ENCODE measurements at regions not wholly inside any gene's neighbourhood (a gene's known extent, or its start where the extent isn't known, plus 50 kb on each side); places are given as distances from the start of the nearest gene placed in this dataset.
A peak's percentile ranks its signal among the peaks of the same experiment; 100 is the strongest.

- no peak overlapping the region for H3K4me3 ChIP-seq (ENCODE audit: low read depth, low read length)
- FAIRE-seq (no peak), DNase-seq (ENCODE audit: low read depth) (peak; percentile 29)
- no peaks in the 10 kb centered on the region for H3K27me3 ChIP-seq (ENCODE audit: control insufficient read depth, insufficient read depth, low read length)
- no peak for TF ChIP-seq CTCF (IDR thresholded peaks at IDR 0.05; ENCODE audit: insufficient read depth, low read length, severe bottlenecking)
- H3K36me3 ChIP-seq (ENCODE audit: control insufficient read depth, insufficient read depth, low read length): no peaks in the 10 kb centered on the region
Observed at GRCh38 chr1:102098536-102098935, 101.8 kb upstream of the OLFM3 start.

- no peak for TF ChIP-seq CTCF (IDR thresholded peaks at IDR 0.05; ENCODE audit: insufficient read depth, low read length, severe bottlenecking)
- H3K27me3 ChIP-seq (ENCODE audit: control insufficient read depth, insufficient read depth, low read length): no peaks in the 10 kb centered on the region
- no peak for FAIRE-seq
Observed at GRCh38 chr1:102098081-102098480, 101.4 kb upstream of the OLFM3 start.

GRCh38 chr1:102097451-102097850 is 100.7 kb upstream of the OLFM3 start:
- TF ChIP-seq CTCF (IDR thresholded peaks at IDR 0.05; ENCODE audit: insufficient read depth, low read length, severe bottlenecking): no peak
- Histone ChIP-seq H3K36me3 (ENCODE audit: control insufficient read depth, insufficient read depth, low read length) (no peaks in the 10 kb centered on the region), H3K4me3 (ENCODE audit: low read depth, low read length) (no peak overlapping the region), H3K27me3 (ENCODE audit: control insufficient read depth, insufficient read depth, low read length) (no peaks in the 10 kb centered on the region)
- DNase-seq (ENCODE audit: low read depth) (peak; percentile 41), FAIRE-seq (no peak)

More at GRCh38 chr1:102098081-102098480, 101.4 kb upstream of the OLFM3 start:
- no peak overlapping the region for H3K4me3 ChIP-seq (ENCODE audit: low read depth, low read length)
- H3K36me3 ChIP-seq (ENCODE audit: control insufficient read depth, insufficient read depth, low read length): no peaks in the 10 kb centered on the region
- DNase-seq (ENCODE audit: low read depth): no peak

GRCh38 chr1:102096162-102096561 is 99.4 kb upstream of the OLFM3 start:
- FAIRE-seq (no peak), DNase-seq (ENCODE audit: low read depth) (no peak)
- Histone ChIP-seq H3K36me3 (ENCODE audit: control insufficient read depth, insufficient read depth, low read length) (no peaks in the 10 kb centered on the region), H3K4me3 (ENCODE audit: low read depth, low read length) (no peak overlapping the region), H3K27me3 (ENCODE audit: control insufficient read depth, insufficient read depth, low read length) (no peaks in the 10 kb centered on the region)
- no peak for TF ChIP-seq CTCF (IDR thresholded peaks at IDR 0.05; ENCODE audit: insufficient read depth, low read length, severe bottlenecking)

GRCh38 chr1:102089791-102090190 is 93.1 kb upstream of the OLFM3 start:
- FAIRE-seq (no peak), DNase-seq (ENCODE audit: low read depth) (peak; percentile 17)
- no peaks in the 10 kb centered on the region for H3K27me3 ChIP-seq (ENCODE audit: control insufficient read depth, insufficient read depth, low read length)
- no peaks in the 10 kb centered on the region for H3K36me3 ChIP-seq (ENCODE audit: control insufficient read depth, insufficient read depth, low read length)
- H3K4me3 ChIP-seq (ENCODE audit: low read depth, low read length): no peak overlapping the region
- TF ChIP-seq CTCF (IDR thresholded peaks at IDR 0.05; ENCODE audit: insufficient read depth, low read length, severe bottlenecking): no peak

- H3K4me3 ChIP-seq (ENCODE audit: low read depth, low read length): no peak overlapping the region
- no peaks in the 10 kb centered on the region for H3K27me3 ChIP-seq (ENCODE audit: control insufficient read depth, insufficient read depth, low read length)
- no peaks in the 10 kb centered on the region for H3K36me3 ChIP-seq (ENCODE audit: control insufficient read depth, insufficient read depth, low read length)
- TF ChIP-seq CTCF (IDR thresholded peaks at IDR 0.05; ENCODE audit: insufficient read depth, low read length, severe bottlenecking): no peak
- DNase-seq (ENCODE audit: low read depth) (peak; percentile 35), FAIRE-seq (no peak)
Observed at GRCh38 chr1:102085896-102086295, 89.2 kb upstream of the OLFM3 start.
